H1 (cell line): ENCODE measurements at regions not wholly inside any gene's neighbourhood (a gene's known extent, or its start where the extent isn't known, plus 50 kb on each side); places are given as distances from the start of the nearest gene placed in this dataset.

ENCODE experiments used
- CTCF ChIA-PET: fragments of 300-600 bp; sonication (Branson Sonifier 250); formaldehyde crosslinking; loops from one replicate; lab custom pipeline; 2021; ENCODE audit not compliant: partially characterized antibody; lab: Charles Lee
- POLR2A ChIA-PET: fragments of 300-600 bp; sonication (Branson Sonifier 250); formaldehyde crosslinking; loops from one replicate; lab custom pipeline; 2021; ENCODE audit warnings: inconsistent platforms; ENCODE audit not compliant: partially characterized antibody; lab: Charles Lee
- DNase-seq, 2 experiments: peaks; one replicate each; pipeline versions ENCODE4 v3.0.0 to v3.0.0-alpha.2; 2010 to 2022; ENCODE audit warnings: low spot score in 2 of 2, low read depth in 1 of 2, mixed read lengths in 1 of 2
- FAIRE-seq: peaks from 2 replicates; lab custom pipeline; 2011; peaks lifted over from hg19 to GRCh38; lab: Jason Lieb, UNC
- H2AFZ ChIP-seq: 2 replicates; pipeline ENCODE4 v1.8.1; 2012; ENCODE audit warnings: low read length, inconsistent platforms
- H2AK5ac ChIP-seq: 2 replicates; pipeline ENCODE4 v1.6.1; 2013; ENCODE audit warnings: low read depth, low read length
- H2BK120ac ChIP-seq: replicated peaks from 2 replicates; pipeline ENCODE3; 2013; ENCODE audit warnings: low read depth, low read length, inconsistent platforms
- H2BK12ac ChIP-seq: 2 replicates; pipeline ENCODE4 v1.6.1; 2013; ENCODE audit warnings: low read depth, low read length
- H2BK15ac ChIP-seq: 2 replicates; pipeline ENCODE4 v1.6.1; 2013; ENCODE audit warnings: low read length
- H2BK20ac ChIP-seq: 2 replicates; pipeline ENCODE4 v1.6.1; 2013; ENCODE audit warnings: low read length
- H2BK5ac ChIP-seq: 2 replicates; pipeline ENCODE4 v1.6.1; 2013; ENCODE audit warnings: low read depth, low read length
- H3K14ac ChIP-seq: 2 replicates; pipeline ENCODE4 v1.6.1; 2013; ENCODE audit warnings: inconsistent platforms; ENCODE audit not compliant: insufficient read length
- H3K18ac ChIP-seq: 2 replicates; pipeline ENCODE4 v1.6.1; 2013; ENCODE audit warnings: low read length; ENCODE audit errors: extremely low read depth
- H3K23ac ChIP-seq: 2 replicates; pipeline ENCODE4 v1.6.1; 2013; ENCODE audit warnings: inconsistent platforms; ENCODE audit not compliant: insufficient read length
- H3K23me2 ChIP-seq: 2 replicates; pipeline ENCODE4 v1.6.1; 2013; ENCODE audit warnings: low read depth, low read length
- H3K27ac ChIP-seq: 2 replicates; pipeline ENCODE4 v1.6.1; 2011; ENCODE audit warnings: low read depth, low read length, inconsistent platforms
- H3K27me3 ChIP-seq, 4 experiments: replicated peaks in 1 of 4; 1 replicate in 1 of 4; 2 replicates in 3 of 4; pipeline versions ENCODE4 v1.6.1 to v1.8.1; 2011 to 2013; ENCODE audit warnings: low read length in 3 of 4, mild to moderate bottlenecking in 3 of 4, inconsistent platforms in 2 of 4, mixed read lengths in 2 of 4, moderate library complexity in 1 of 4; ENCODE audit not compliant: control insufficient read depth in 3 of 4, insufficient read depth in 3 of 4; ENCODE audit errors: extremely low read depth in 1 of 4
- H3K36me3 ChIP-seq, 4 experiments: 2 replicates each; pipeline versions ENCODE4 v1.6.1 to v1.8.1; 2011 to 2013; ENCODE audit warnings: mild to moderate bottlenecking in 4 of 4, low read length in 3 of 4, moderate library complexity in 2 of 4, control low read depth in 1 of 4, inconsistent platforms in 1 of 4; ENCODE audit not compliant: insufficient read depth in 4 of 4, control insufficient read depth in 2 of 4
- H3K4ac ChIP-seq: replicated peaks from 2 replicates; pipeline ENCODE3; 2013; ENCODE audit warnings: low read length, low read depth, mixed read lengths, inconsistent platforms; ENCODE audit not compliant: insufficient read length
- H3K4me1 ChIP-seq, 4 experiments: replicated peaks in 1 of 4; 1 replicate in 1 of 4; 2 replicates in 3 of 4; pipeline versions ENCODE4 v1.6.1 to v1.8.1; 2011 to 2013; ENCODE audit warnings: low read length in 3 of 4, inconsistent platforms in 2 of 4, mixed read lengths in 1 of 4; ENCODE audit not compliant: insufficient read depth in 4 of 4, control insufficient read depth in 3 of 4
- H3K4me2 ChIP-seq, 2 experiments: 2 replicates each; pipeline versions ENCODE4 v1.6.1 to v1.8.1; 2011 to 2013; ENCODE audit warnings: low read depth in 2 of 2, low read length in 2 of 2, control low read depth in 1 of 2, inconsistent platforms in 1 of 2, mild to moderate bottlenecking in 1 of 2; ENCODE audit not compliant: insufficient read depth in 1 of 2
- H3K4me3 ChIP-seq, 4 experiments: fragments of 200-600, 300-600 bp in 1 of 4; sonication (generic), shearing (Covaris generic), sonication (Bioruptor Twin) in 1 of 4; 2 replicates each; pipeline versions ENCODE4 v1.5.1 to v1.8.1; 2011 to 2016; ENCODE audit warnings: low read length in 4 of 4, low read depth in 3 of 4, control low read depth in 2 of 4, inconsistent platforms in 2 of 4, mild to moderate bottlenecking in 2 of 4, mixed read lengths in 1 of 4, moderate library complexity in 1 of 4; ENCODE audit not compliant: insufficient read depth in 2 of 4; ENCODE audit errors: extremely low read depth in 1 of 4
- H3K56ac ChIP-seq: replicated peaks from 2 replicates; pipeline ENCODE3; 2013; ENCODE audit warnings: low read depth, mild to moderate bottlenecking, mixed read lengths, low read length, inconsistent platforms; ENCODE audit not compliant: insufficient read length
- H3K79me1 ChIP-seq: 2 replicates; pipeline ENCODE4 v1.6.1; 2013; ENCODE audit warnings: low read depth, low read length, control low read depth
- H3K79me2 ChIP-seq, 2 experiments: 2 replicates each; pipeline versions ENCODE4 v1.6.1 to v1.8.1; 2012 to 2013; ENCODE audit warnings: low read length in 2 of 2, mild to moderate bottlenecking in 2 of 2, inconsistent platforms in 1 of 2; ENCODE audit not compliant: insufficient read depth in 2 of 2, control insufficient read depth in 1 of 2
- H3K9ac ChIP-seq, 4 experiments: replicated peaks in 1 of 4; 1 replicate in 1 of 4; 2 replicates in 3 of 4; pipeline versions ENCODE4 v1.6.1 to v1.8.1; 2011 to 2013; ENCODE audit warnings: low read depth in 3 of 4, low read length in 3 of 4, control low read depth in 2 of 4, mild to moderate bottlenecking in 2 of 4, moderate library complexity in 2 of 4, inconsistent platforms in 1 of 4; ENCODE audit errors: extremely low read depth in 1 of 4
- H3K9me3 ChIP-seq, 2 experiments: 2 replicates each; pipeline versions ENCODE4 v1.6.1 to v1.8.1; 2012 to 2013; ENCODE audit warnings: mild to moderate bottlenecking in 2 of 2, moderate library complexity in 2 of 2, control low read depth in 1 of 2, inconsistent platforms in 1 of 2, low read depth in 1 of 2, low read length in 1 of 2, mixed read lengths in 1 of 2; ENCODE audit not compliant: insufficient read depth in 2 of 2
- H4K20me1 ChIP-seq, 2 experiments: replicated peaks in 1 of 2; 2 replicates each; pipeline versions ENCODE3 to v1.8.1; 2011 to 2013; ENCODE audit warnings: inconsistent platforms in 2 of 2, low read length in 2 of 2, mild to moderate bottlenecking in 1 of 2; ENCODE audit not compliant: insufficient read depth in 2 of 2, control insufficient read depth in 1 of 2
- H4K5ac ChIP-seq: 2 replicates; pipeline ENCODE4 v1.6.1; 2013; ENCODE audit warnings: low read length, low read depth, mixed read lengths, inconsistent platforms; ENCODE audit not compliant: insufficient read length
- H4K8ac ChIP-seq: 2 replicates; pipeline ENCODE4 v1.8.0; 2013; ENCODE audit warnings: mild to moderate bottlenecking, moderate library complexity, low read length, inconsistent platforms; ENCODE audit not compliant: insufficient read depth; ENCODE audit errors: extremely low read depth
- H4K91ac ChIP-seq: replicated peaks from 2 replicates; pipeline ENCODE3; 2013; ENCODE audit warnings: low read length, mixed read lengths, inconsistent platforms; ENCODE audit not compliant: insufficient read length
- SRF ChIP-seq: IDR thresholded peaks from 2 replicates; pipeline ENCODE4 v1.6.1; 2011; ENCODE audit warnings: mild to moderate bottlenecking, low read depth, low read length, moderate library complexity
- YY1 ChIP-seq: IDR thresholded peaks from 2 replicates; pipeline ENCODE4 v1.6.1; 2011; ENCODE audit warnings: low read depth, mild to moderate bottlenecking, low read length
- WGBS, 2 experiments: shearing (Covaris generic) in 1 of 2; methylation state at CpG; one replicate each; pipeline versions ENCODE4 v1.1.6 to v1.1.7; 2013 to 2015; ENCODE audit warnings: low lambda C conversion rate in 2 of 2, mixed read lengths in 2 of 2, inconsistent platforms in 1 of 2, low coverage in 1 of 2, missing lambda C conversion rate in 1 of 2; ENCODE audit not compliant: insufficient replicate concordance in 2 of 2, insufficient coverage in 1 of 2, insufficient read length in 1 of 2; ENCODE audit errors: extremely low coverage in 1 of 2, missing lambda C conversion rate in 1 of 2; 5-methylcytosine and 5-hydroxymethylcytosine counted together

DNA sequence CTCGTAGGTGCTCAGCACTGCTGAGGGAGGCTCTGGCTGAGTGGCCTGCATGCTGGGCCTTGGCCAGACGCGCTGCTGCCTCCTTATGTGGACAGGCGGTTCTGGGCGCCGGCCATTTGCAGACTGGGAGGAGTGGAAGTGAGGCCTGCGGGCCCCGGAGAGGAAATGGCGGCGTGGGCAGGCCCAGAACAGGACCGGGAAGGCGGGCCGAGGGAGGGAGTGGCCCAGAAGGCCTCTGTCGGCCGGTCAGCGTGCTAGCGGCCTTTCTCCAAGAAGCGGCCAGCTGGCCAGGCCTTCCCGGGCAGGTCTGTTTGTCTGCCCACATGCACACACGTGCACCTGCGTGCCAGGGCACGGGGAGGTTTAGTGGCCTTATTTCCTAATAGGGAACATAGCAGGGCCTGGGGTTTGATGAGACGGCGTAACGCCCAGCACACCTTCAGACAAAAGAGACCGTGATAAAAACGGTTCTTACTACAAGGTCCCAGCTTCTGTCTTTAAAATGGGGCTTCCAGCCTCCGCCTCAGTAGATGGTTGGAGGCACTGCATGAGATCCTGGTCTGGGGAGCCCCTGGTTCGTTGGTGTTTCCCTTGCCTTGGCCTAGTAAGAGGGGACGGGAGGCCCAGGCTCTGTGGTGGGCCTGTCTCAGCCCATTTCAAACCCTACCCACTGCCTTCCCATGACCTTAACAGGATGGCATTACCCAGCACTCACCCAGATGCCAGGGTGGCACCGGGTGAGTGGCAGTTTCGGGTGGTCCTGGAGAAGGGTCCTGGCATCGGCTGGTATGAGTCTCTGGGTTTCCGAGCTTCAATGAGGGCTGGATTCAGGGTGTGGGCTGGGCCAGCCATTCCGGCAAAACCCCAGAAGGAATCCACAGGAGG, 65.1 kb upstream of the PPARA start:
- Histone ChIP-seq H3K9ac (no peak overlapping the region), H3K14ac (no peak overlapping the region), H2AK5ac (no peak overlapping the region), H3K56ac (no peak overlapping the region), H2BK15ac (no peak overlapping the region), H3K27ac (no peak overlapping the region), H4K20me1 (peaks cover 3 to 4% of the 10 kb centered on the region in 2 experiments), H3K18ac (no peak overlapping the region), H2BK5ac (peak overlapping the region; percentile 75), H4K5ac (no peak overlapping the region), H4K91ac (no peak overlapping the region), H3K4ac (no peak overlapping the region), H3K9me3 (no peaks in the 10 kb centered on the region), H3K4me1 (peaks cover 0 to 4% (median 1%) of the 10 kb centered on the region in 4 experiments; a peak in 4 of 7 replicates), H3K4me3 (no peak overlapping the region), H3K4me2 (no peak overlapping the region), H3K36me3 (no peaks in the 10 kb centered on the region), H2AFZ (no peak overlapping the region), H4K8ac (peak overlapping the region; percentile 0; the same call in 1 of the 2 replicates), H3K27me3 (no peaks in the 10 kb centered on the region), H3K79me1 (peaks cover 7% of the 10 kb centered on the region), H2BK20ac (no peak overlapping the region), H3K23me2 (no peaks in the 10 kb centered on the region), H2BK120ac (no peak overlapping the region), H2BK12ac (no peak overlapping the region), H3K79me2 (peaks cover 0 to 38% of the 10 kb centered on the region in 2 experiments; a peak in 2 of 4 replicates), H3K23ac (no peak overlapping the region)
- no peak for DNase-seq
- WGBS, 2 experiments: 93% methylated on average over 35 of the region's 35 CpGs; no CpG with 5 or more reads in 1 of the 2 experiments
- FAIRE-seq: no peak
- ChIA-PET CTCF (interaction anchor here (0.9 to 1.7 kb wide), 4 partner anchors 37 to 91 kb away, joined by 3 to 4 read pairs (median 3); no protein-coding TSS in a partner anchor), POLR2A (no interaction called here)
- no peak for TF ChIP-seq SRF
- peak; percentile 58 for TF ChIP-seq YY1
